NCI-H146 (cell line): ENCODE measurements at regions not wholly inside any gene's neighbourhood (a gene's known extent, or its start where the extent isn't known, plus 50 kb on each side); places are given as distances from the start of the nearest gene placed in this dataset.
A peak's percentile ranks its signal among the peaks of the same experiment; 100 is the strongest.
"Not testable (repeated sequence)": the region's sequence is repeated elsewhere in the genome, so short reads cannot be mapped to it uniquely, and the experiment has no call there.

ENCODE experiments used
- DNase-seq: peaks from one replicate; lab custom pipeline; 2025; lab: John Stamatoyannopoulos, UW

- DNase-seq: no peak
Measured at GRCh38 chr6:109875973-109876372, 102.1 kb upstream of the GPR6 start.

- DNase-seq: peak; percentile 33
Measured at GRCh38 chr6:109877028-109878004, 100.8 kb upstream of the GPR6 start.

GRCh38 chr6:109878005-109878690, 100.0 kb upstream of the GPR6 start:
- not testable (repeated sequence) for DNase-seq

DNA sequence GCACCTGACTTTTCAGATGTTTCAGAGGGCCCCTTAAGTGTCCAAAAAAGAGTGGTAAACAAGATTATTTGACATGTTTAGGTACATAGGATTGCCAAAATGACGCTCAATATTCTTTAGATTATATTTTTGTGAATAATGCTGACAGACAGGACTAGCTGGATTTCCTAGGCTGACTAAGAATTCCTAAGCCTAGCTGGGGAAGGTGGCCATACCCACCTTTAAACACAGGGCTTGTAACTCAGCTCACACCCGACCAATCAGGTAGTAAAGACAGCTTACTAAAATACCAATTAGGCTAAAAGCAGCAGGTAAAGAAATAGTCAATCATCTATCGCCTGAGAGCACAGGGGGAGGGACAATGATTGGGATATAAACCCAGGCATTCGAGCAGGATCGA, 99.0 kb upstream of the GPR6 start:
- not testable (repeated sequence) for DNase-seq

GRCh38 chr6:109879521-109879920, 98.6 kb upstream of the GPR6 start:
- no peak for DNase-seq

- not testable (repeated sequence) for DNase-seq
Measured at GRCh38 chr6:109881069-109881468, 97.0 kb upstream of the GPR6 start.

GRCh38 chr6:109881953-109882490, 96.1 kb upstream of the GPR6 start:
- not testable (repeated sequence) for DNase-seq

DNA sequence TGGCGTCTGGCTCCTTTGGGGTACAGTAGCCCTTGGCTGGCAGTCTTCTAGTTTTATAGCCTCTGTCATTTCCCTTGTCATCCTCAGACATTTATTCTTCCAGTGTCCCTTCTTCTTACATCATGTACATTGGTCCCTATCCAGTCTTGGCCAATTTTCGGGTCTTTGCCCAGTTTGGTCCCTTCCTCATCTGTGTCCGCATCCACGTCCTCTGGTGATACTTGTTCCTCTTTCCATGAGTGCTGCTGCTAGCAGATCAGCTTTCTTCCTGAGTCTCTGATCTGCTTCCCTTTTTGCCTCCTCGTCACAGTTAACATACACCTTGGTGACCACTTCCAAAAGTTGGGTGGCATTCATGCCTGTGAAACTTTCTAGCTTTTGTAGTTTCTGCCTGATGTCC, 86.2 kb upstream of the GPR6 start:
- no peak for DNase-seq

GRCh38 chr6:109892451-109893435, 85.4 kb upstream of the GPR6 start:
- DNase-seq: peak; percentile 53

DNA sequence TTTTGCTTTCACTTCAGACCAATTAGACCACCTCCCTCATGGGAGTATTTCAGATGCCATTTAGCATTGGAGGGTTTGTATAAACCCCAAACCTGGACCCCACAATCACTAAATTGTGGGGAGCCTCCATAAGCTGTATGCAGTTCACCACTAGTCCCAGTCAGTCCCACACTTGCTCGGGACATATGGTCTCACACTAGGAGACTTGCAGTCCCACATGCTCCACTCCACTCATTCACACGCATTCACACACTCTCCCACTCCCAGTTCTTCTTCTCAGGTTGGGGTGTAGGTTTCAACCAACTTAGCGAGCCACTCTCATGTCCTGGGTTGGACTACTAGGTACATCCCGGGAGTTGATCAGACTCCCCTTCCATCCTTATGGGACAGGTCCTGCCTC, 84.5 kb upstream of the GPR6 start:
- no peak for DNase-seq

DNA sequence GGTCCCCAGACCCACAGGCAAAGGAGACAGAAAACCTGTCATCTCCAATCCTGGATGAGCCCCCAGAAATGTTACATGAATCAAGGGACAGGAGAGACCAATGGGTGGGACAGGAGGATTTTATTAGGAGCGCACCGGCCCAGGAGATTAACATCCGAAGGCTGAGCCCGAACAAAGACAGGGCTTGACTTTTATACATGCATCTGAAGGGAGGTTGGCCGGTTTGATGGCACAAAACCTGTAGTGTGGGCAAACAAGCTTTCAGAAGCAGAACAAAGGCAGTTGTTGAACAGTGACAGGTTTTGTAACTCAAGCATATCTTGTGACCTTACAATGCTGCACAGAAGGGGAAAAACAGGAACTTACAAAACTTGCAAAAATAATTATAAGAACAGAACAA, 83.9 kb upstream of the GPR6 start:
- DNase-seq: no peak

GRCh38 chr6:109896341-109896740, 81.8 kb upstream of the GPR6 start:
- DNase-seq: no peak

DNA sequence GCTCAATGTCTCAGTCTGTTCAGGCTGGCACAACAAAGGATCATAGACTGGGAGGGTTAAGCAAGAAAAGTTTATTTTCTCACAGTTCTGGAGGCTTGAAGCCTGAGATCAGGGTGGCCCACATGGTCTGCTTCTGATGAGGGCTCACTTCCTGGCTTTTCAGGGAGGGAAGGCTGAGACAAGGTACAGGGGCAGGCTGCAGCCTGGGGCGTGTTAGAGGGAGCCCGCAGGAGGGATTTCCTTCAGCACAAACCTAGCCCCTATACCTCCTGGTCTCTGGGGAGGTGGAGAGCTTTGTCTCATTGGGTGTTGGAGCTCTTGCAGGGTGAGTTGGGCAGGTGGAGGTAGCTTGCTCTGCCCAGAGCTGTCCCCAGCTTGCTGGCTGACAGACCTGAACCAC, 81.1 kb upstream of the GPR6 start:
- DNase-seq: no peak

DNA sequence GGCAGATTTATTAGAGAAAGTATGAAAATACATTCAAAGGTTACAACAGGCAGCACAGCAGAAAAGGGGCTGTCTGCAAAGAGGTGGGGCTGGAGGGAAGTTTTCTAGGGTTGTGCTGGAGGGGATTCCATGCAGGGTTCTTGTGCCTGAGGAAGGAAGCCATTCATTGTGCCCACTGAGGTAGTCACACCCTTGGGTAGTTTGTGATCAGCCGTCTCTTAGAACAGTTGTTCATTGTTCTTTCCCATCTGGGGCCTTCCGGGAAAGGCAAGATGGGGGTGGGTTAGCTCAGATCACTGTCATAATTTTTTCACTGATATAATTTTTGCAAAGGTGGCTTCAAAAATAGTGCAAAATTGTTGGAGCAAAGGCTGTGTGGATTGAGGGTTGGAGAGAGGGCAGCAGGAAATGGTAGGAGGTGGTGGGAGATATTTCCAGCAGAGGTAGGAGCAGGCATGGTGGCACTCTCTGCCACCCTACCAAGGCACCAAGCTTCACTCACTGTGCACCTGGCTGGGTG, 80.5 kb upstream of the GPR6 start:
- no peak for DNase-seq

DNA sequence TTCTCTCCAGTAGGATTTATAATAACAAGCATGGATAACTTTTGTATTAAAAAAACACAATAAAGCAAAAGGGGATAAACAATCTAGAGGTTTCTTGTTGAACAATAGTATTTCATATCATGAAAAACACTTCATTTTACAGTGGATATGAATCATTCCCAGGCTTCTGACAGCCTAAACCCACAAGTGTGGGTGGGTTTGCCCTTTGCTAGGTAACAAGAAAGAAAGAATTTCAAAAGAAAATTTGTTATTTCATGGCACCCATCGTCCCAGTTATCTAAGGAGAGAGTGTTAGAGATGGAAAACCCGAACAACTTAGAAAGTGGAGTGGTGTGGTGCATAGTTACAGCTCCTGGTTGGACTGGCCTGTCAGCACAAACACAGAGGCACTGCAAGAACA, 76.1 kb upstream of the GPR6 start:
- no peak for DNase-seq

- DNase-seq: no peak
Measured at GRCh38 chr6:109902870-109903269, 75.2 kb upstream of the GPR6 start.

DNA sequence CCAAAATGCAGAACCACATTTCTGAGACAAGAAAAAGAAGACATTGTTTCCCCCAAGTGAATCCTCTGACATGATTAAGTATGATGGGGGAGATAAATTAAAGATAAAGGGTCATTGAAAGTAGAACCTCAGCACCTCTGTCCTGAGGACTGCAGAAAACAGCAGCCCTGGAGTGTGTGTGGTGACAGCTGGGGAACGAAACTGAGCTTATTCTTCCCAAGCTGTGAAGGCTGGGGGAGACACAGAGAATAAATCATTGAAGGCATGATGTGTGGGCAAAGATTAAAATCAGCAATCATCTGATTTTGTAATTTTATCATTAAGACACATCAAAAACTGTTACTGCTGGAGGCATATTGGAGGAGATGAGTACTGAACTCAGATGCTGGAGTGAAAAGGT, 67.5 kb upstream of the GPR6 start:
- DNase-seq: no peak

GRCh38 chr6:109912118-109912517, 66.0 kb upstream of the GPR6 start:
- DNase-seq: no peak

DNA sequence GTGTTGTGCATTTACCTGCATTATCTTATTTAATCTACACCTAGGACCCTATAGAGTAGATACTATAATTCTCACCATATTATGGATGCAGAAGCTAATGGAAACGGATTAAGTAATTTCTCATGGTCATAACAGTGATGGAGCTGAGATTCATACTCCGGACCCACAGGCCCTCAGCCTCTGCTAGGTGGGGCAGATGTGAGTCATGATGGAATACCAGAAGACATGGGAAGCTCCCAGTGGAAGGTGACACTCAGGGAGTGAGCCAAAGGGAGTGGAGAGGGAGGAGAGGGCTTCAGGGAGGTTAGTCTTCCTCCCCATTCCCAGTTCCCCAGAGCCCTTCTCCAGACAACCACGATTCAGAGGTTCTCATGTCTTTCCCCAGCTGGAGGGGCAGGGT, 65.2 kb upstream of the GPR6 start:
- no peak for DNase-seq

DNA sequence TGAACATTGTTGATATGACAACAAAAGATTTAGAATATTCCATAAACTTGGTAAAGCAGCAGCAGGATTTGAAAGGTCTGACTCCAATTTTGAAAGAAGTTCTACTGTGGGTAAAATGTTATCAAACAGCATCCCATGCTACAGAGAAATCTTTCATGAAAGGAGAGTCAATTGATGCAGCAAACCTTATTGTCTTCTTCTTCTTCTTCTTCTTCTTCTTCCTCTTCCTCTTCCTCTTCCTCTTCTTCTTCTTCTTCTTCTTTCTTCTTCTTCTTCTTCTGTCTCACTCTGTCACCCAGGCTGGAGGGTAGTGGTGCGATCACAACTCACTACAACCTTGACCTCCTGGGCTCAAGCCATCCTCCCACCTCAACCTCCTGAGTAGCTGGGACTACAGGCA, 62.4 kb upstream of the GPR6 start:
- not testable (repeated sequence) for DNase-seq

- DNase-seq: no peak
Measured at GRCh38 chr6:109916759-109917158, 61.4 kb upstream of the GPR6 start.

DNA sequence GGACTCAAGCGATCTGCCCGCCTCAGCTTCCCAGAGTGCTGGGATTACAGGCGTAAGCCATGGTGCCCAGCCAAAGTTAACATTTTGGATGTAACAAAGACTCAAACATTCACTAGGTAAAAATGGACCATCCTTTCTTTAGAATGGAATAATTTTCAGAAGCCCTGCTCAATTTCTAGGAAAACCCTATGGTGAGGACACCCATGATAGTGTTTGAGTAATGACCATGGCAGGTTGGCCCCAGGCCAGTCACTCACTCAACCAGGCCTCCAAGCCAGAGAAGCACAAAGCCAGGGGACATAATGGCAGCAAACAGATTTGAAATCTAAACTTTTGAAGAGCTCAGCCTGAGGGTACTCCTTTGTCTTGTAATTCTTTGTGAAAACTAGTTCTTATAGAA, 59.9 kb upstream of the GPR6 start:
- DNase-seq: no peak
